HG02852 (cell line): ENCODE measurements at regions not wholly inside any gene's neighbourhood (a gene's known extent, or its start where the extent isn't known, plus 50 kb on each side); places are given as distances from the start of the nearest gene placed in this dataset.

Experiments
- ATAC-seq: cut with Tn5 transposase; IDR thresholded peaks from one replicate; pipeline ENCODE4 v1.9.1; 2021; ENCODE audit warnings: mild to moderate bottlenecking, moderate library complexity; ENCODE audit not compliant: unreplicated experiment

GRCh38 chr21:16071761-16072160 lies 342.0 kb downstream of the USP25 start:
- no peak for ATAC-seq

GRCh38 chr21:16072221-16072620 lies 342.4 kb downstream of the USP25 start:
- ATAC-seq, result no peak

GRCh38 chr21:16072737-16073136 lies 343.0 kb downstream of the USP25 start:
- no peak for ATAC-seq

GRCh38 chr21:16073586-16073985 lies 343.8 kb downstream of the USP25 start:
- ATAC-seq, result no peak

GRCh38 chr21:16074950-16075489 lies 345.2 kb downstream of the USP25 start:
- ATAC-seq, result no peak

GRCh38 chr21:16075649-16076282 lies 346.0 kb downstream of the USP25 start:
- ATAC-seq, result no peak

- no peak for ATAC-seq
Observed at GRCh38 chr21:16076465-16076864, 346.7 kb downstream of the USP25 start.

GRCh38 chr21:16078382-16078781 lies 348.6 kb downstream of the USP25 start:
- ATAC-seq, result no peak

GRCh38 chr21:16079830-16080229 lies 350.0 kb downstream of the USP25 start:
- ATAC-seq, result no peak

- no peak for ATAC-seq
Observed at GRCh38 chr21:16081304-16081703, 351.5 kb downstream of the USP25 start.

GRCh38 chr21:16082038-16082816 lies 352.4 kb downstream of the USP25 start:
- ATAC-seq, result no peak

GRCh38 chr21:16084776-16085364 lies 355.1 kb downstream of the USP25 start:
- ATAC-seq, result no peak

GRCh38 chr21:16085421-16085820 lies 355.6 kb downstream of the USP25 start:
- ATAC-seq, result no peak

GRCh38 chr21:16086121-16086520 lies 356.3 kb downstream of the USP25 start:
- no peak for ATAC-seq

GRCh38 chr21:16086936-16087335 lies 357.2 kb downstream of the USP25 start:
- ATAC-seq, result no peak

GRCh38 chr21:16087523-16087922 lies 357.7 kb downstream of the USP25 start:
- no peak for ATAC-seq

GRCh38 chr21:16088056-16088455 lies 358.3 kb downstream of the USP25 start:
- ATAC-seq, result no peak

GRCh38 chr21:16095005-16095404 lies 365.2 kb downstream of the USP25 start:
- no peak for ATAC-seq

GRCh38 chr21:16096988-16097387 lies 367.2 kb downstream of the USP25 start:
- ATAC-seq, result no peak

- ATAC-seq, result no peak
Observed at GRCh38 chr21:16102113-16102512, 372.3 kb downstream of the USP25 start.

- ATAC-seq, result no peak
Observed at GRCh38 chr21:16108561-16109075, 378.8 kb downstream of the USP25 start.
